Cardiac fibroblast (primary cell): ENCODE measurements at regions not wholly inside any gene's neighbourhood (a gene's known extent, or its start where the extent isn't known, plus 50 kb on each side); places are given as distances from the start of the nearest gene placed in this dataset.

Source experiments
- DNase-seq, 2 donors: peaks; one replicate each; pipeline versions ENCODE4 v3.0.0 to v3.0.0-alpha.2; 2010; ENCODE audit warnings: low read depth in 2 of 2
- H3K4me3 ChIP-seq, 2 donors: replicated peaks in 1 of 2; 1 replicate in 1 of 2; 2 replicates in 1 of 2; pipeline ENCODE4 v1.5.1; 2011; ENCODE audit warnings: low read depth in 2 of 2, low read length in 2 of 2, mild to moderate bottlenecking in 2 of 2, moderate library complexity in 1 of 2
- TF ChIP-seq, protein P1 (sequence below): IDR thresholded peaks from one replicate; pipeline ENCODE4 v1.5.1; 2011; ENCODE audit warnings: low read depth, mild to moderate bottlenecking, low read length, inconsistent platforms

DNA sequence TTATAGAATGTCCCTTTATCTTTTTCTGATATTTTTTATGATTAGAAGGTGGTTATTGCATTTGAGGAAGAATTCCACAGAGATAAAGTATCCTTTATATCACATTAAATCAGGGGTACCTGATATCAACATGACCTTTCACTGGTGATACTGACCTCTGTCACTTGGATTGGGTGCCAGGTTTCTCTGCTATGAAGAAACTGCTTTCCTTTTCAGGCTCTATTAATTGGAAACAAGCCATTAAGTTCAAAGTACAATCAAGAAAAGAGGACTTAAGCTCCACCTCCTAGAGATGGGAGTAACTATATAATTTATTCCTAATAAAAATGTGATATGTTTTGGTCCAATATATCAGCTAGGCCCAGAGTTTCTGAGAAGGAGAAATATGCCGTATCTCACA, 514.6 kb upstream of the TYRP1 start:
- DNase-seq: no peak
- TF ChIP-seq, protein P1, sequence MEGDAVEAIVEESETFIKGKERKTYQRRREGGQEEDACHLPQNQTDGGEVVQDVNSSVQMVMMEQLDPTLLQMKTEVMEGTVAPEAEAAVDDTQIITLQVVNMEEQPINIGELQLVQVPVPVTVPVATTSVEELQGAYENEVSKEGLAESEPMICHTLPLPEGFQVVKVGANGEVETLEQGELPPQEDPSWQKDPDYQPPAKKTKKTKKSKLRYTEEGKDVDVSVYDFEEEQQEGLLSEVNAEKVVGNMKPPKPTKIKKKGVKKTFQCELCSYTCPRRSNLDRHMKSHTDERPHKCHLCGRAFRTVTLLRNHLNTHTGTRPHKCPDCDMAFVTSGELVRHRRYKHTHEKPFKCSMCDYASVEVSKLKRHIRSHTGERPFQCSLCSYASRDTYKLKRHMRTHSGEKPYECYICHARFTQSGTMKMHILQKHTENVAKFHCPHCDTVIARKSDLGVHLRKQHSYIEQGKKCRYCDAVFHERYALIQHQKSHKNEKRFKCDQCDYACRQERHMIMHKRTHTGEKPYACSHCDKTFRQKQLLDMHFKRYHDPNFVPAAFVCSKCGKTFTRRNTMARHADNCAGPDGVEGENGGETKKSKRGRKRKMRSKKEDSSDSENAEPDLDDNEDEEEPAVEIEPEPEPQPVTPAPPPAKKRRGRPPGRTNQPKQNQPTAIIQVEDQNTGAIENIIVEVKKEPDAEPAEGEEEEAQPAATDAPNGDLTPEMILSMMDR: no peak
- no peak overlapping the region for H3K4me3 ChIP-seq

DNA sequence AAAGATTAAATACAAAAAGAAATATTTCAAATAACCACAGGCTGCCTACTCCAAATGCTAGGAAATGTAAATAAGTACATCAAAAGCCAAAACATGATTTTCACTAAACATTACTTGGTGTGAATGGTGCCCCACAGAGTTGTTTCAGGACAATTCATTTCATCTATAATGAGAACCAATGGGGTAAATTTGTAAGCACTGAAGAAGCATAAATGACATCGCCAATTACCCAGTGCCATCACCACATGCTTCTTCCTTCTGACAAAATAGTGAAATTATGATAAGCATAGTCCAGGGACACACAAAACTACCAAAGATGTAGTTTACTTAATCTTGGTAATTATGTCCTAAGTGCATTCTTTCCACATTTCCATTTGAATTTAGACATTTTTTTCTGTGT, 510.4 kb upstream of the TYRP1 start:
- DNase-seq: no peak
- no peak overlapping the region for H3K4me3 ChIP-seq
- TF ChIP-seq, protein P1: no peak

DNA sequence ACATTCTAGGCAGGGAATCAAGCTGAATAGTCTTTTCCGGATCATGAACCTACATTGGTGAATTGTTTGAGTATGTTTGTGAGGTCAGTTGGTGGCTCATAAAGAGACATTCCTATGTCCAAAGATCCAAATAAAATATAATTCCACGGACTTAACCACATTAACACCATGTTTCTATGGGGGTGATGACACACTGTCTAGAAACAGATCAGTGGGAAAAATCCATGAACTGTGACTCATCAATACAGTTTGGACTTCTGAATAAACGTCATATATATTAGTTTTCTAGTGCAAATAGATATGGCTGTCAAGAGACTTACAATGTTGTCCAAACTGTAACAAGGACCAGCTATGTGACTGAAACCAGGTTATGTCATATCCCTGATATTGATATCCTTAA, 509.9 kb upstream of the TYRP1 start:
- TF ChIP-seq, protein P1: no peak

DNA sequence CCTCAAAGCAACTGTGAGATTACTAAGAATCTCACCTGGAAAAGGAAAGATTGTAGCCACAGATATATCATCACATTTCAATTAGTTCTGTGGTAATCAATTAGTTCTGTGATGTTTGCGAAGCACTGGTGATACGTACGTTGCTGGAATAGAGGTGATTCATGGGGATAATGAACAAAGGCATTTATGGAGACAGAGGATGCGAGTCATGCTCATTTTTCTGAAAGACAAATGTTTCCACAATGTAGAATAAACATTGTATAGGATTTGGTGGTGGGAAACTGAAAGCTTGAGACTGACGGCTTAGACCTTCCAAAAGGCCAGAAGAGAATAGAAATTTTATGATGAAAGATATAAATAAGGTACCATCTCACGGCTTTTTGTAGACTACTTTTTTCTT, 507.3 kb upstream of the TYRP1 start:
- no peak for DNase-seq
- H3K4me3 ChIP-seq: no peak overlapping the region
- TF ChIP-seq, protein P1: no peak

More for the DNA sequence above, 509.9 kb upstream of the TYRP1 start:
- DNase-seq: no peak
- H3K4me3 ChIP-seq: no peak overlapping the region

DNA sequence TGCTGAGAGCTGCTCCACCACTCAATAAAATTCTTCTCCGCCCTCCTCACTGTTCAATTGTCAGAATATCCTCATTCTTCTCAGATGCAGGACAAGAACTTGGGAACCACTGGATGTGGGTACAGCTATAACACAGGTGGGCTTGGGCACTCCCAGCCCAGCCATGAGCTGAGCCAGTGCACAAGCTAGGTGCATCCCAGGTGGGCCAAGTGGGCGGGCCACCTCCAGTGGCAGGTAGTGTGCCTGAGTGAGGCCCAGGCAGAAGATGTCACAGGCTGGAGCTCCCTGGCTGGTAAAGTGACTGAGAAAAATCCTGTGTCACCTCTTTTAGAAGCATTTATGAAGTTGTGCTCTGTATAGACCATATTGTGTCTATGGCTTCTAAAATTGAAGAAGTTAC, 501.6 kb upstream of the TYRP1 start:
- TF ChIP-seq, protein P1: no peak
- DNase-seq: no peak
- no peak overlapping the region for H3K4me3 ChIP-seq

DNA sequence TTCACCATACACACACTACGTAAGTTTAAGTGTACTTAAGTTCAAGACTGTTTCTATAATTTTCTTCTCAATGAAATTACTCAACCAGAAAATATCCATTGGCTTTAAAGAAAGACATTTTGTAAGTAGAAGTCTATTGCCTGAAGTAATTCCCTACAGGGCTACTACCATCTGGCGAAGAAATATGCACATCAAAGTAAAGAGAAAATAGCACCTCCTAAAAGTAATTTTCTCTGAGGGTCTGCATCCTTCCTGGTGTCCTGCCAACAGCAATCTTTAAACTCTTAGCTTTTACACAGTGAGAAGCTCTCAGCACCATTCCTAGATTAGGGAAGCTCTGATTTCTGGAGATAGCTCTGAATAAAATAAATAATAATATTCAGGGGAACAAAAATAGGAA, 498.5 kb upstream of the TYRP1 start:
- DNase-seq: no peak
- TF ChIP-seq, protein P1: no peak
- H3K4me3 ChIP-seq: no peak overlapping the region

DNA sequence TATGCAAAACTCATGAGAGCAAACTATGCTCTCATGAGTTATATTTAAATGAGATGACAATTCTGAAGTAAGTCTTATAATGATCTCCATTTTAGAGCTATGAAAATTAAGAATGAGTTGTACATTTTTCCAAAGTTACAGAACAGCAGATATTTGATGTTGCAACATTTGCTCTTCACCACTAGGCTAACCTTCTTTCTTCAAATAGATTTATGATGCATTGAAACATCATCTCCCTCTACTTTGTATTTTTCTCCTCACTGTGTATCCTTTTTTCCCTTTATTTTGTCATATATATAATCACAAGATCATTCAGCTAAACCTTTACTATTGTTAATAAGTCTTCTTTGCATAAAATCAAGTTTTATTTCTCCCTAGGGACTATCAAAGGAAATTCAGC, 497.7 kb upstream of the TYRP1 start:
- TF ChIP-seq, protein P1: no peak
- H3K4me3 ChIP-seq: no peak overlapping the region
- no peak for DNase-seq
